ENCODE measurements at regions not wholly inside any gene's neighbourhood (a gene's known extent, or its start where the extent isn't known, plus 50 kb on each side); places are given as distances from the start of the nearest gene placed in this dataset.

DNA sequence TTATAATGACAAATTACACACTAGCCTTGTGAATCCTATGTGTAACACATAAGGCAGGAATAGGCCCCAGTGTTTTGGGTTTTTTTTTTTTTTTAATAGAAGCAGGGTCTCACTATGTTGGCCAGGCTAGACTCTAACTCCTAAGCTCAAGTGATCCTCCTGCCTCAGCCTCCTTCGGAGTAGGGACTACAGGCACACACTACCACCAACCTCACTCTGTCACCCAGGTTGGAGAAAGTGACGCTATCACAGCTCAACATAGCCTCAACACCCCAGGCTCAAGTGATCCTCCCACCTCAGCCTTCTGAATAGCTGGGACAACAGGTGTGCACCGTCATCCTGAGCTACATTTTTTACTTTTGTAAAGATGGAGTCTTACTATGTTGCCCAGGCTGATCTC lies 205.8 kb upstream of the RREB1 start:
- TF ChIP-seq CTCF (IDR thresholded peaks at IDR 0.05), result no peak
- no peak for TF ChIP-seq EP300 (IDR thresholded peaks at IDR 0.05)
- no peak for TF ChIP-seq POLR2AphosphoS5 (IDR thresholded peaks at IDR 0.05)
- TF ChIP-seq POLR2A (IDR thresholded peaks at IDR 0.05), result no peak
- Histone ChIP-seq H3K4me1 (no peaks in the 10 kb centered on the region), H3K9me3 (no peaks in the 10 kb centered on the region), H3K27ac (no peak overlapping the region), H3K27me3 (peaks cover 0 to 4% (median 0%) of the 10 kb centered on the region in 3 donors), H3K4me3 (no peak overlapping the region), H3K36me3 (no peaks in the 10 kb centered on the region)
- intact Hi-C loops (cut with DNase I), result no loop called here
- no peak for DNase-seq
- 93 to 99% methylated on average over 3 of the region's 3 CpGs for WGBS, 2 donors

DNA sequence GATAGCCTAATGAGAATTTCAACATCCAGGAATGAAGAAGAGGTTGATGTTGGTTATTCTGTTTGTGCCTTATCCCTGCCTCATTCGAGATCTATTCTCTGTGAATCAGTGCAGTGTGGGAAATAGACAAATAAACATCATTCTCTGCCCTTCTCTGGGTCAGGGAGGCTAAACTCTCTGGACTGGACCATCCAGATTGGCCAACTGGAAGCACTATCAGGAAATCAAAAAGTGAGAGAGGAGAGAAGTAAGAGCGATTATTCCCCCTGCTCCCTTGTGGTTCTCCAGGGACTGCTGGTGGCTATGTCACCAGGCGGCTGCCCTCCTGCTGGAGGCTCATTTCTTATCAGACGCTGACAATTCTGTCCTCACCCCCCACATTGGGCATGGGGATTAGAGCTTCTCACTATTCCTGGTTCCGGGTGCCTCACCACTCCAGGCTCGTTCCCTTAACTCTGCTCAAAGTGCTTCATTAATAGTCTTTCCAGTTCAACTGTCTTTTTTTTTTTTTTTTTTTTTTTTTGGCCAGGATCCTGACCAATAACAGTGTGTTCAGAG lies 201.7 kb upstream of the RREB1 start:
- 82 to 92% methylated on average over 6 of the region's 6 CpGs for WGBS, 2 donors
- Histone ChIP-seq H3K4me3 (no peak overlapping the region), H3K36me3 (no peaks in the 10 kb centered on the region)

DNA sequence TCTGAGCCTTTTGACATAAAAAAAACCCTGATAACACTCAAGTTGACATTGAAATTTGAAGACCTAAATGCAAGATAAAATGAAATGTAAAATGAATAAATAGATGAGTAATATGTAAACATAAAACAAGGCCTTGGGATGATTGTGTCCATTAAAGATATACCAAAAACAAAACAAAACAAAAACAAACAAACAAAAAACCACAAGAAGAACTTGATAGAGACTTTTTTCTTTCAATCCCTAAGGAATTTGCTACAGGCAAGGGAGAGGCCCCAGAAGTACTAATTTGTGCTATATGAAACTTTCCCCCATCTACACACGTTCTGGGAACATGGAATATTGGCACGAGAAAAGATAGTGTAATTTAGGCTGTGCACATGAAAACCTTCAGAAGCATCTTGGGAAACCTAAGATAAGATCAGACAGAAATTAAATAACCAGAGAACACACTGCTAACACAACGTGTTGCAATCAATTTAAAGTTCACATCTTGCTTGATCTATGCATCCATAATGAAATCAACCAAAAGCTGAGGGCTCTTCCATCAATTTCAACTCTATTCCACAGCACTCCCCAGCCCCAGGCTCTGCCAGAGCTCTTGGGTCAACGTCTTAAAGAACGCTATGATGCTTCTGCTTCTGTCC lies 201.1 kb upstream of the RREB1 start:
- no peak for DNase-seq
- no peak for TF ChIP-seq CTCF (IDR thresholded peaks at IDR 0.05)
- TF ChIP-seq EP300 (IDR thresholded peaks at IDR 0.05), result no peak
- no peak for TF ChIP-seq POLR2AphosphoS5 (IDR thresholded peaks at IDR 0.05)
- TF ChIP-seq POLR2A (IDR thresholded peaks at IDR 0.05), result no peak
- H3K4me1 ChIP-seq, result peaks cover 0 to under 1% (median 0%) of the 10 kb centered on the region in 4 donors
- no peak overlapping the region for H3K4me3 ChIP-seq
- no peaks in the 10 kb centered on the region for H3K36me3 ChIP-seq
- intact Hi-C loops (cut with DNase I), result no loop called here
- H3K27me3 ChIP-seq, result no peaks in the 10 kb centered on the region
- H3K27ac ChIP-seq, result no peak overlapping the region
- H3K9me3 ChIP-seq, result no peaks in the 10 kb centered on the region
- 83 to 85% methylated on average over 5 of the region's 5 CpGs for WGBS, 2 donors

More for the DNA sequence above, 201.7 kb upstream of the RREB1 start:
- intact Hi-C loops (cut with DNase I), result no loop called here
- Histone ChIP-seq H3K9me3 (no peaks in the 10 kb centered on the region), H3K4me1 (no peaks in the 10 kb centered on the region), H3K27me3 (peaks cover 0 to under 1% (median 0%) of the 10 kb centered on the region in 3 donors), H3K27ac (no peak overlapping the region)
- no peak for DNase-seq
- TF ChIP-seq EP300 (IDR thresholded peaks at IDR 0.05), result no peak
- no peak for TF ChIP-seq POLR2A (IDR thresholded peaks at IDR 0.05)
- TF ChIP-seq POLR2AphosphoS5 (IDR thresholded peaks at IDR 0.05), result no peak
- TF ChIP-seq CTCF (IDR thresholded peaks at IDR 0.05), result no peak

DNA sequence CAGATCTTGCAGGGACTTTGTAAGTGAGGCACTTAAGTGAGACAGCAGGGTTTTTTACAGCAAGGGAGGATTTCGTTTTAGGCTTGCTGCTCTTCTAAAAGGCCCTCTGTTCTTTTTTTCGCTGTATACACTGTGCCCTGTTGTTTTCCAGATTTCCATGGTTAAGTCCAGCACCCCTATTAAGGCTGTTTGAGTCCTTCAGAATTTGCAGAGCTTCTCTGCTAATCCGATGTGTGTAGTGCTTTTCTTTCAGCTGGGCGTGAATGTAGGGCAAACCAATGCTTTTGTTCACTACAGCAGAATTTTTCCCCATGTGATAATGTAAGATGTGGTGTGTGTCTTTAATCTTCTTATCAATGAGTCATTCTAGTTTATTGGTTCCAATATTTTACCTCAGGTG lies 200.5 kb upstream of the RREB1 start:
- intact Hi-C loops (cut with DNase I), result no loop called here
- DNase-seq, result no peak
- WGBS, 2 donors, result 92% methylated on average over 4 of the region's 4 CpGs

More for the DNA sequence above, 200.5 kb upstream of the RREB1 start:
- no peaks in the 10 kb centered on the region for H3K9me3 ChIP-seq
- no peak overlapping the region for H3K4me3 ChIP-seq
- peaks cover 0 to 7% (median 2%) of the 10 kb centered on the region in 4 donors for H3K4me1 ChIP-seq
- H3K27me3 ChIP-seq, result no peaks in the 10 kb centered on the region
- no peak overlapping the region for H3K27ac ChIP-seq
- H3K36me3 ChIP-seq, result no peaks in the 10 kb centered on the region
- TF ChIP-seq CTCF (IDR thresholded peaks at IDR 0.05), result no peak
- no peak for TF ChIP-seq EP300 (IDR thresholded peaks at IDR 0.05)
- TF ChIP-seq POLR2A (IDR thresholded peaks at IDR 0.05), result no peak
- no peak for TF ChIP-seq POLR2AphosphoS5 (IDR thresholded peaks at IDR 0.05)
